ENCODE measurements at regions not wholly inside any gene's neighbourhood (a gene's known extent, or its start where the extent isn't known, plus 50 kb on each side); places are given as distances from the start of the nearest gene placed in this dataset.

GRCh38 chr10:8543361-8544056, 489.0 kb downstream of the GATA3 start:
- 38 to 44% methylated on average over 3 of the region's 3 CpGs for WGBS, 2 donors
- ATAC-seq, result no peak
- H3K4me3 ChIP-seq, result no peak overlapping the region
- H3K27me3 ChIP-seq, result no peaks in the 10 kb centered on the region
- intact Hi-C loops (cut with DNase I), result no loop called here
- no peak for TF ChIP-seq CTCF (IDR thresholded peaks at IDR 0.05)
- no peak for FAIRE-seq
- H3K36me3 ChIP-seq, result no peaks in the 10 kb centered on the region
- no peak overlapping the region for H3K27ac ChIP-seq
- no peaks in the 10 kb centered on the region for H3K9me3 ChIP-seq
- no peak for DNase-seq
- H3K4me1 ChIP-seq, result no peaks in the 10 kb centered on the region

GRCh38 chr10:8544057-8544380, 489.5 kb downstream of the GATA3 start:
- FAIRE-seq (no peak), ATAC-seq (no peak)

GRCh38 chr10:8544500-8544899, 490.0 kb downstream of the GATA3 start:
- no peak overlapping the region for H3K4me3 ChIP-seq
- H3K27ac ChIP-seq, result no peak overlapping the region
- no peak for TF ChIP-seq CTCF (IDR thresholded peaks at IDR 0.05)
- H3K9me3 ChIP-seq, result no peaks in the 10 kb centered on the region
- no peaks in the 10 kb centered on the region for H3K27me3 ChIP-seq
- DNase-seq, result no peak
- ATAC-seq, result no peak
- H3K36me3 ChIP-seq, result no peaks in the 10 kb centered on the region
- WGBS, 2 donors, result 66 to 80% methylated on average over 6 of the region's 6 CpGs
- no peak for FAIRE-seq
- H3K4me1 ChIP-seq, result no peaks in the 10 kb centered on the region
- intact Hi-C loops (cut with DNase I), result no loop called here

More at GRCh38 chr10:8544057-8544380, 489.5 kb downstream of the GATA3 start:
- no peak overlapping the region for H3K4me3 ChIP-seq
- H3K9me3 ChIP-seq, result no peaks in the 10 kb centered on the region
- H3K27me3 ChIP-seq, result no peaks in the 10 kb centered on the region
- no peak overlapping the region for H3K27ac ChIP-seq
- intact Hi-C loops (cut with DNase I), result no loop called here
- H3K4me1 ChIP-seq, result no peaks in the 10 kb centered on the region
- DNase-seq, result no peak
- 71 to 95% methylated on average over 2 of the region's 2 CpGs for WGBS, 2 donors
- H3K36me3 ChIP-seq, result no peaks in the 10 kb centered on the region
- TF ChIP-seq CTCF (IDR thresholded peaks at IDR 0.05), result no peak

GRCh38 chr10:8554574-8554973, 500.1 kb downstream of the GATA3 start:
- no peak for DNase-seq
- H3K9me3 ChIP-seq, result no peaks in the 10 kb centered on the region
- intact Hi-C loops (cut with DNase I), result no loop called here

More at GRCh38 chr10:8554574-8554973, 500.1 kb downstream of the GATA3 start:
- H3K36me3 ChIP-seq, result no peaks in the 10 kb centered on the region
- H3K4me1 ChIP-seq, result no peaks in the 10 kb centered on the region
- TF ChIP-seq CTCF (IDR thresholded peaks at IDR 0.05), result no peak
- FAIRE-seq, result no peak
- ATAC-seq, result no peak
- no peak overlapping the region for H3K27ac ChIP-seq
- H3K4me3 ChIP-seq, result no peak overlapping the region
- 41 to 43% methylated on average over 4 of the region's 4 CpGs for WGBS, 2 donors
- peaks cover 0 to 4% (median 0%) of the 10 kb centered on the region in 4 donors for H3K27me3 ChIP-seq
